Jurkat, Clone E6-1 (cell line): ENCODE measurements at regions not wholly inside any gene's neighbourhood (a gene's known extent, or its start where the extent isn't known, plus 50 kb on each side); places are given as distances from the start of the nearest gene placed in this dataset.

Experiments used
- DNase-seq: peaks from one replicate; pipeline ENCODE4 v3.0.0-alpha.2; 2011; ENCODE audit warnings: low read depth, low spot score
- H3K4me3 ChIP-seq: 2 replicates; pipeline ENCODE4 v1.5.1; 2011; ENCODE audit warnings: mild to moderate bottlenecking, low read length, control low read depth, moderate library complexity

- no peak overlapping the region for H3K4me3 ChIP-seq
- no peak for DNase-seq
These were observed 65.8 kb downstream of the SALL1 start for GRCh38 chr16:51085271-51085670.

DNA sequence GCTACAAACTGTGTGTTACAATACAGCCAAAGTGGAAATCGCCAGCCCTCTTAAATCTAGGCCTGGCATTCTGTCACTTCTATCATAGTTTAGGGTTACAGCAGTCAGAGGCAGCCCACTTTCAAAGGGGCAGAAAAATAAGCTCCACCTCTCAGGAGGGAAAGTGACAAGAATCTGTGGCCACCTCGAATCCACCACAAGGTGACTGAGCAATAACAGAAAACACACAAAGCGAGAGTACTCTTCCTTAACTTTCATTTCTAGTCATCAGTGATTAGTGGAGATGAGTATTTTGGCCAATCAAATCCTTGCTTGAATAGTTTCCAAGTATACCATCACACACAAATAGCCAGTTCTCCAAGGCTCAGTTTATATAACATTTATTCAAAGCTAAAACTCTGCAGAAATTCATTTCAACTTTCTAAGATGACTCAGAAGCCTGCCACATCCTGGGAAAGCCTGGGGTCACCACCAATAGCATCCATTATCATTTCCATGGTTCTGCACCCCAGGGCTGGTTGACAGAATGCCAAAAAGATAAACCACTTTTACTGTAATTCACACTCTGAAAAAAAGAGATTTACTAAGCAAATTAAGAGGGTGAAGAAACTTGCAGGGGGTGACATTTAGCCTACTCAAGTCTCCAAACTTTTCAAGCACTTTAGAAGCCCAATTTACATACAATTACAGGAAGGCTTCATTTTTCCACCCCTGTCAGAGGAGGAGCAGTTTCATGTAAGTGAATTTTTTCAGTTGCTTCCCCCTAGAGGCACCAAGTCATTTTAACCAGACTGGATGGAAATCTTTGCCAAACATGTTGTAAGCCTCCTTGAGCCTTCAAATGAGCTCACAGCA is 66.8 kb downstream of the SALL1 start:
- no peak overlapping the region for H3K4me3 ChIP-seq
- DNase-seq: no peak

- H3K4me3 ChIP-seq: no peak overlapping the region
- DNase-seq: no peak
These were observed 78.5 kb downstream of the SALL1 start for GRCh38 chr16:51072591-51072990.

- DNase-seq: no peak
- no peak overlapping the region for H3K4me3 ChIP-seq
These were observed 79.7 kb downstream of the SALL1 start for GRCh38 chr16:51071326-51071725.

DNA sequence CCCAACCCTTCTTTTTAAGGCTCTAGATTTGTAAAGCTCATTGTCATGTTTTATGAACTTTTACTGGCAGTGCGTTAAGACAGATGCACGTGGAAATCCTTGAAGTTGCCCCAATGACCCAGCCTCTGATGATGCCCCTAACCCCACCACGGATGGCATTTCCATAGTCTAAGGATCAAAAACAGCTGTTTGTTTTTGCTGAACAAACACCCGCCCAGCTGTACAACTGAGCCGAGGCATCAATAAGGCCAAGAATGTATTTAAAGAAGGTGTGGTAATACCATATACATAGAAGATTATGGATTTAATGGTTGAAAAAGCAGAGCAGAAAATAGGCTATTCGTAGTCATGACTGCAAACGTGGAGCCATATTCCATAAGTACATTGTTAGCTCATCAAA is 83.7 kb downstream of the SALL1 start:
- H3K4me3 ChIP-seq: no peak overlapping the region
- DNase-seq: no peak

- H3K4me3 ChIP-seq: no peak overlapping the region
- no peak for DNase-seq
These were observed 89.0 kb downstream of the SALL1 start for GRCh38 chr16:51062039-51062438.

GRCh38 chr16:51061328-51061727 is 89.7 kb downstream of the SALL1 start:
- no peak for DNase-seq
- H3K4me3 ChIP-seq: no peak overlapping the region

GRCh38 chr16:51057969-51058337 is 93.1 kb downstream of the SALL1 start:
- no peak for DNase-seq
- H3K4me3 ChIP-seq: no peak overlapping the region

- no peak for DNase-seq
- no peak overlapping the region for H3K4me3 ChIP-seq
These were observed 93.8 kb downstream of the SALL1 start for GRCh38 chr16:51057102-51057793.

- no peak overlapping the region for H3K4me3 ChIP-seq
- DNase-seq: no peak
These were observed 94.7 kb downstream of the SALL1 start for GRCh38 chr16:51056331-51056730.

- no peak overlapping the region for H3K4me3 ChIP-seq
- DNase-seq: no peak
These were observed 95.6 kb downstream of the SALL1 start for GRCh38 chr16:51055434-51055833.

GRCh38 chr16:51053775-51054174 is 97.3 kb downstream of the SALL1 start:
- no peak for DNase-seq
- no peak overlapping the region for H3K4me3 ChIP-seq

GRCh38 chr16:51051671-51052070 is 99.4 kb downstream of the SALL1 start:
- peak; percentile 87 for DNase-seq
- no peak overlapping the region for H3K4me3 ChIP-seq

GRCh38 chr16:51050377-51050706 is 100.7 kb downstream of the SALL1 start:
- no peak for DNase-seq
- no peak overlapping the region for H3K4me3 ChIP-seq

DNA sequence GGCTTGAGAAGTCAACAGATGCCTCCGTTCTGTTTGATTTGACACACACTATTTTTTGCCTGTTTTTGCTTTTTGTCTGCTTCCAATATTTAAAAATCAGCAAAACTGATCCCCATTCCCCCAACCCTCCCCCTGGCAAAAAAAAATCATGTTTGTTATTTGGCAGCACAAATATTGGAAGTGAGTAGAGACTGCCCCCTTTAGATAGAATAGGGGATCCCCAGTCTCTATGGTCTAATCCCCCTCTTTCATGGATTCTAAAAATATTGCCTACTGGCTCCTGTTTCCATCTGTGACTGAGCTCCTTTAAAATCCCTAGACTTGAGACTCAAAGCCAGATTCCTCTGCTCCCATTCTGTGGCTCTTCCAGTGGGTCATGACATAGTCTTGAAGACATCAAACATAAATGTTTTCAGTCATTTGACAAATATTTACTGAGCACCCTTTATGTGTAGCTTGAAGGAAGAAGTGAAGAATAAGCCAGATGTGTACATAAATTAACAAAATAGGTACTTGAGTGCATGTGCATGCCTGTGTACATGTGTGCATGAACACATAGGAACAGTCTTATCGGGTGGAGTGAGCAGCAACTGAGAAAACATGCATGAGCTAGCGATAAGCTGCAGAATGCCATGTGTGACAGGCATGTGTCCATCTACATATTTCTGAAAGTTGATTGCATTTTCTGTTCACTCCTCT is 101.2 kb downstream of the SALL1 start:
- DNase-seq: no peak
- H3K4me3 ChIP-seq: no peak overlapping the region

GRCh38 chr16:51049276-51049675 is 101.8 kb downstream of the SALL1 start:
- no peak overlapping the region for H3K4me3 ChIP-seq
- DNase-seq: no peak

DNA sequence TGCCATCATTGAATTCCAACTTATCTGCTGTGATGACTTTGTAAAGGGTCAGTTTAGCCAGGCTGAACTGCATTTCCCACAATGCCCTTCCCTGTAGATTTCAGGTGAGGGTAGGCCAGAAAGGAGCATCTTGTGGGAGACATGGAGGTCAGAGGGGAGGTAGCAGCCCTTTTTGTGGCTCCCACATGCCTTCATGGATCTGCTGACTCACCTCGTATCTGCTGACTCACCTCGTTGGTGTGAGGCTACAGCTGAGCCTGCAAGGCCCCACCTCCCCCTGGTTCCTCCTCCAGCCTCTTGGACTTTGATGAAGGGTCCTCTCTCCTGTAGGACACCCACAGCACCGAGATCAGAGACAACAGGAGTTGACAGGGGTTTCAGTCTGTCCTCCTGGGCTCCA is 102.5 kb downstream of the SALL1 start:
- H3K4me3 ChIP-seq: no peak overlapping the region
- DNase-seq: no peak

DNA sequence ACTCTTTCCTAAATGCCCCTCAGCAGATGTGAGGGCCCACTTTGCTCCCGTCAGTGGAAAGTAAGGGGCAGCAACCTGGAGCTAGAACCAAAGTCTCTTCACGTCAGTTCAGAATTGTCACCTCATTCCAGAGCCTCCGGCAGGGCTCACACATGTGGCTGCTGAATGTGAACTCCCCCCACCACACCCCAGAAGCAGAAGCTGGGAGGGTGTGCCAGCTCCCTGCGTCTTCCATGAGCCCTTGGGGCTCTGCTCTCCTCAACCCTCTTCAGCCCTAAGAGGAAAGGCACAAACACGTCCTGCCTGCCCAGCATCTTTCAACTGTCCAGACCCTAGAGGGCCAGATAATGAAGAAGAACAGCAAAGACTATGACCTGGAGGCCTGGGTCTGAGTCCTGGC is 105.3 kb downstream of the SALL1 start:
- no peak overlapping the region for H3K4me3 ChIP-seq
- DNase-seq: no peak

- DNase-seq: no peak
- no peak overlapping the region for H3K4me3 ChIP-seq
These were observed 105.9 kb downstream of the SALL1 start for GRCh38 chr16:51045186-51045585.

DNA sequence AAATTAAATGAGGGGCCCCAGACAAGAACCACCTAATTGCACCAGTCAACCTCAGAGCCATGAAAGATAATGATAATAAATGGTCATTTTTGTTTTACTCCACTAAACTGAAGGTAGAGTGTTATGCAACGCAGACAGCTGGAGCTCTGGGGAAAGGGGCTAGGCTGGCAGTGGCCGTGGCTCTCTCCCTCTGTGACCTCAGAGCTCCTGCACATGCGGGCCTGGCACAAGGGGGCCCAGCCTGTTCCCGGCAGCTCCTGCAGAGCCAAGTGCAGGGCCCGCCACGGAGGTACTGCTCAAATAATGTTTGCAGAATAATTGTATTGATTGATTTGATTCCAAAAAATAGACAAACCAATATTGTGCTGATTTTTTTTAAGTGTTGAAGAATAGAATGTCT is 109.5 kb downstream of the SALL1 start:
- no peak overlapping the region for H3K4me3 ChIP-seq
- no peak for DNase-seq
